ENCODE measurements at regions not wholly inside any gene's neighbourhood (a gene's known extent, or its start where the extent isn't known, plus 50 kb on each side); places are given as distances from the start of the nearest gene placed in this dataset.
"Not testable (repeated sequence)": the region's sequence is repeated elsewhere in the genome, so short reads cannot be mapped to it uniquely, and the experiment has no call there.

- TF ChIP-seq GATA1 (IDR thresholded peaks at IDR 0.05; ENCODE audit: low read depth, low read length) (no peak), POLR2A (IDR thresholded peaks at IDR 0.05; ENCODE audit: low read length) (no peak)
- DNase-seq, result no peak
Observed at GRCh38 chr12:114090211-114090610, 124.1 kb upstream of the RBM19 start.

GRCh38 chr12:114073076-114073475 is 107.0 kb upstream of the RBM19 start:
- DNase-seq, result no peak
- no peak for TF ChIP-seq GATA1 (IDR thresholded peaks at IDR 0.05; ENCODE audit: low read depth, low read length)
- no peak for TF ChIP-seq POLR2A (IDR thresholded peaks at IDR 0.05; ENCODE audit: low read length)

GRCh38 chr12:114069507-114069906 is 103.4 kb upstream of the RBM19 start:
- TF ChIP-seq GATA1 (IDR thresholded peaks at IDR 0.05; ENCODE audit: low read depth, low read length) (no peak), POLR2A (IDR thresholded peaks at IDR 0.05; ENCODE audit: low read length) (no peak)
- no peak for DNase-seq

GRCh38 chr12:114064497-114064896 is 98.4 kb upstream of the RBM19 start:
- TF ChIP-seq POLR2A (IDR thresholded peaks at IDR 0.05; ENCODE audit: low read length) (no peak), GATA1 (IDR thresholded peaks at IDR 0.05; ENCODE audit: low read depth, low read length) (no peak)

DNA sequence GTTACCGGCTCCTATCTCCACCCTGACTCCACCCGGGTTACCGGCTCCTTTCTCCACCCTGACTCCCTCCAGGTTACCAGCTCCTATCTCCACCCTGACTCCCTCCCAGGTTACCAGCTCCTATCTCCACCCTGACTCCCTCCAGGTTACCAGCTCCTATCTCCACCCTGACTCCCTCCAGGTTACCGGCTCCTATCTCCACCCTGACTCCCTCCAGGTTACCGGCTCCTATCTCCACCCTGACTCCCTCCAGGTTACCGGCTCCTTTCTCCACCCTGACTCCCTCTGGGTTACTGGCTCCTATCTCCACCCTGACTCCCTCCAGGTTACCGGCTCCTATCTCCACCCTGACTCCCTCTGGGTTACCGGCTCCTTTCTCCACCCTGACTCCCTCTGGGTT is 97.9 kb upstream of the RBM19 start:
- DNase-seq, result not testable (repeated sequence)

More at GRCh38 chr12:114064497-114064896, 98.4 kb upstream of the RBM19 start:
- DNase-seq, result no peak

DNA sequence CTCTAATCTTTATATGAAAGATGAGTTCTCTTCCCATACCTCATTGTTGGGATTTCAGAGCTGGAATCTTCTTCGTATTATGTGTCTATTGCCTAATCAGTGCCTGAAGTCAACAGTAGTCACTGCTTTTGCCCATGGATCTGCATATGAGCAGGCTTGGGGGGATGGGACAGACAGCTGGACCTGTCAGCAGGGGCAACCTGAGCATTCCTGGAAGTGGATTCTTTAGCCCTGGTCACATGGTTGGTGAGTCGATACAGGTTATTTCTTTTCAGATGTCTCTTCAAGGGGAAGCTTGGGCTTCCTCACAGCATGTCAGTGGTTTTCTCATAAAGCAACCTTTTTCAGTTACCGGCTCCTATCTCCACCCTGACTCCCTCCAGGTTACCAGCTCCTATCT is 97.3 kb upstream of the RBM19 start:
- TF ChIP-seq GATA1 (IDR thresholded peaks at IDR 0.05; ENCODE audit: low read depth, low read length) (no peak), POLR2A (IDR thresholded peaks at IDR 0.05; ENCODE audit: low read length) (no peak)
- DNase-seq, result no peak

DNA sequence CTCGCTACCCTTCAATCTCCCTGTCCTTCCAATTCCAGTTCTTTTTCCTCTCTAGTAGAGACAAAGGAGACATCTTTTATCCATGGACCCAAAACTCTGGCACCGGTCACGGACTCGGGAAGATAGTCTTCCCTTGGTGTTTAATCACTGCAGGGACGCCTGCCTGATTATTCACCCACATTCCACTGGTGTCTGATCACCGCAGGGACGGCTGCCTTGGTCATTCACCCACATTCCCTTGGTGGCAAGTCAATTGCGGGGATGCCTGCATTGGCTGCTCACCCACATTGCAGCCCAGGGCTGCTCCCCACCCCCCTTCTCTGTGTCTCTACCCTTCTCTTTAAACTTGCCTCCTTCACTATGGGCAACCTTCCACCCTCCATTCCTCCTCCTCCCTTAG is 90.2 kb upstream of the RBM19 start:
- DNase-seq, result not testable (repeated sequence)

DNA sequence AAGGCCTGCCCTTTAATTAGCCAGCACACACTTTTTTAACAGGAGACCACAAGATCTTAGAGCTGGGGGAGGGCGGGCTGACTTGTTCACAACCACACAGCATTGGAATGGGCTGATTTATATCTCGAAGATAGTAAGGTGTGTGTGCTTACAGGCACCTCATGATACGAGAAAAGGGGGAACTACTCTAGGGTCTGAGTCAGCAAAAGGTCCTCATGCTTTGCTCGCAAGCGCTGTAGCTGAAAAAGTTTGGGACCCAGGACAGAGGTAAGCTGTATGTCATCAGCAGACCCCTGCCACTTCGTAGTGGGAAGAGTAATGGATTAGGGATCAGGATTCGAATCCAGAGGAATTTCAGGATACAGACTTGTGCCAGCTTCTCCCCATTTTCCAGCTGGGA is 88.9 kb upstream of the RBM19 start:
- DNase-seq, result no peak
- no peak for TF ChIP-seq GATA1 (IDR thresholded peaks at IDR 0.05; ENCODE audit: low read depth, low read length)
- TF ChIP-seq POLR2A (IDR thresholded peaks at IDR 0.05; ENCODE audit: low read length), result no peak

DNA sequence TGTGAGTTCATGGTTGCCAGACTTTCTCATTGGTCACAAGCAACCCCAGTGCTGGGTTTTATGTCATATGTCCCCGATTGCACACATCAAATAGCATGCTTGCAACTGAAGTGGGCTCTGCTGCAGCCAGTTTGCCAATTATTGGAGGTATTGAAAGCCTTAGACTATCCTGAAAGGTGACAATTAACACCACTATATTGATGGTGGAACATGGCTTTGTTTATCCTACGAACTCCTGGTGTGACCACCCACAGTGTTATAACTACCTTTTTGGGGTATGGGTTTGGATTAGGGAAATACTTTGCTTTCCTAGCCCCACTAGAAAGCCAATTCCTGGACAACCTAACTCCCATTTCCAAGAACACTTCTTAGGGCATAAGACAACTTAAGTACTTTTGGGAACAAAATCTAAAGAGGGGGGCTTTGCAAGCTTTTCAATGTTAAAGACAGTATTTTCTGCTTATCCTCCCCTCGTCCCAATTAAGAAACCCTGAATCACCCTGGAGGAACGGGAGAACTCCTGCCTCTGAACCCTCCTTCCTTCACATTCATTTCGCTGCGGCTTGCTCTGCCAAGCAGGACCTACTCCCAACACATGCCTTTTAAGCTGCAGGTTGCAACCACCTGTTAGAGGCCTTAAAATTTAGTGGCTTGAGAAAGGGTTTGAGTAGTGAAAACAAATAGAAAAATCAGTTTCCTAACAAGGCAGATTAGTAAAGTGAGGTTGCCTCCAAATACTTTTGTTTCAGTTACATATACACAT is 80.3 kb upstream of the RBM19 start:
- TF ChIP-seq GATA1 (IDR thresholded peaks at IDR 0.05; ENCODE audit: low read depth, low read length), result no peak
- no peak for TF ChIP-seq POLR2A (IDR thresholded peaks at IDR 0.05; ENCODE audit: low read length)

GRCh38 chr12:114045349-114045748 is 79.2 kb upstream of the RBM19 start:
- TF ChIP-seq GATA1 (IDR thresholded peaks at IDR 0.05; ENCODE audit: low read depth, low read length), result no peak
- TF ChIP-seq POLR2A (IDR thresholded peaks at IDR 0.05; ENCODE audit: low read length), result no peak
- DNase-seq, result no peak

More for the DNA sequence above, 80.3 kb upstream of the RBM19 start:
- no peak for DNase-seq

GRCh38 chr12:114041590-114041989 is 75.5 kb upstream of the RBM19 start:
- TF ChIP-seq POLR2A (IDR thresholded peaks at IDR 0.05; ENCODE audit: low read length) (no peak), GATA1 (IDR thresholded peaks at IDR 0.05; ENCODE audit: low read depth, low read length) (no peak)
- DNase-seq, result no peak

- DNase-seq, result no peak
- TF ChIP-seq POLR2A (IDR thresholded peaks at IDR 0.05; ENCODE audit: low read length) (no peak), GATA1 (IDR thresholded peaks at IDR 0.05; ENCODE audit: low read depth, low read length) (no peak)
Observed at GRCh38 chr12:114041136-114041535, 75.0 kb upstream of the RBM19 start.

- no peak for DNase-seq
- TF ChIP-seq POLR2A (IDR thresholded peaks at IDR 0.05; ENCODE audit: low read length), result no peak
- TF ChIP-seq GATA1 (IDR thresholded peaks at IDR 0.05; ENCODE audit: low read depth, low read length), result no peak
Observed at GRCh38 chr12:114038962-114039361, 72.8 kb upstream of the RBM19 start.

- no peak for DNase-seq
- TF ChIP-seq GATA1 (IDR thresholded peaks at IDR 0.05; ENCODE audit: low read depth, low read length) (no peak), POLR2A (IDR thresholded peaks at IDR 0.05; ENCODE audit: low read length) (no peak)
Observed at GRCh38 chr12:114032801-114033200, 66.7 kb upstream of the RBM19 start.

- no peak for TF ChIP-seq GATA1 (IDR thresholded peaks at IDR 0.05; ENCODE audit: low read depth, low read length)
- no peak for TF ChIP-seq POLR2A (IDR thresholded peaks at IDR 0.05; ENCODE audit: low read length)
- DNase-seq, result no peak
Observed at GRCh38 chr12:114030451-114030850, 64.3 kb upstream of the RBM19 start.

DNA sequence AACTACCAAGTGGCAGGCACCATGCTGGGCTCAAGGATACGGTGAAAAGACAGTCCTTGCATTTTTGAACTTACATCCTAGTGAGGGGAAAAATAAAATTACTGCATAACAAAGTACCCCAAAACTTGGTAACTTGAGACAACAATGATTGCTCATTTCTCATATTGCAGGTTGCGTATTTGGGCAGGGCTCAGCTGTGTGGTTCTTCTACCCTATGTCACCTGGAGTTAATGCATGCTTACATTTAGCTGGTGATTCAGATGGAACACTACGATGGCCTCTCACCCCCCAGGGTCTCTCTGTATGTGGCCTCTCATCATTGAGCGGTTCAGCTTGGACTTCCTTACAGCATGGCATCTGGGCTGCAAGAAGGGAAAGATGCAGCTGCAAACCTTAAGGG is 60.7 kb upstream of the RBM19 start:
- DNase-seq, result no peak
- TF ChIP-seq POLR2A (IDR thresholded peaks at IDR 0.05; ENCODE audit: low read length), result no peak
